ENCODE measurements at regions not wholly inside any gene's neighbourhood (a gene's known extent, or its start where the extent isn't known, plus 50 kb on each side); places are given as distances from the start of the nearest gene placed in this dataset.

DNA sequence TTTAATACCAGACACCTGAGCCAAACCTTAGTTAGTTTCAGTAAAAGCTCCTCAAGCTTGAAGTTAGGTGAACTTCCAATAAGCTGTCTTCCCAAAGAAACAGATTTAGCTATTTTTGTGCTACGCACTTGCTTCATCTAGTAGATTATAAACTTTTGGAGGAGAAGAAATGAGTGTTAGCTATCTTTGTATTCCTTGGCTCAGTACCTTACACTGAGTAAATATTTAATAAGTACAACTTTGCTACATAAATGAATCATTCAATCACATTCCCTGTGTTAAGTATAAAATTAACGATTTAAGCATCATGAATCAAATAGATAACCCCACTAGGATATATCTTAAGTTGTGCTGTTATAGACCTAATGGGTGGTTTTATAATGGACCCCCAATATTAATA, 307.0 kb downstream of the PCNX1 start:
- FAIRE-seq (no peak), DNase-seq (no peak)
- intact Hi-C loops (cut with DNase I): no loop called here
- peaks cover 0 to 7% (median 0%) of the 10 kb centered on the region in 3 donors for H3K9me3 ChIP-seq (ENCODE audit: control insufficient read depth in 2 of 3, insufficient read depth in 1 of 3, low read length in 3 of 3)
- no peaks in the 10 kb centered on the region for H3K36me3 ChIP-seq (ENCODE audit: control insufficient read depth in 2 of 3, insufficient read depth in 3 of 3, low read length in 3 of 3)
- no peaks in the 10 kb centered on the region for H3K27me3 ChIP-seq (ENCODE audit: control insufficient read depth, insufficient read depth, low read length)
- peaks cover 0 to 7% (median 0%) of the 10 kb centered on the region in 3 donors for H3K4me1 ChIP-seq (ENCODE audit: control insufficient read depth in 2 of 3, insufficient read depth in 2 of 3, low read depth in 1 of 3, low read length in 3 of 3)
- H3K4me3 ChIP-seq (ENCODE audit: low read length in 3 of 3): no peak overlapping the region
- H3K27ac ChIP-seq (ENCODE audit: low read depth in 2 of 2, low read length in 2 of 2): no peak overlapping the region
- H3K9ac ChIP-seq (ENCODE audit: low read length in 3 of 3): no peak overlapping the region
- TF ChIP-seq, protein P1, sequence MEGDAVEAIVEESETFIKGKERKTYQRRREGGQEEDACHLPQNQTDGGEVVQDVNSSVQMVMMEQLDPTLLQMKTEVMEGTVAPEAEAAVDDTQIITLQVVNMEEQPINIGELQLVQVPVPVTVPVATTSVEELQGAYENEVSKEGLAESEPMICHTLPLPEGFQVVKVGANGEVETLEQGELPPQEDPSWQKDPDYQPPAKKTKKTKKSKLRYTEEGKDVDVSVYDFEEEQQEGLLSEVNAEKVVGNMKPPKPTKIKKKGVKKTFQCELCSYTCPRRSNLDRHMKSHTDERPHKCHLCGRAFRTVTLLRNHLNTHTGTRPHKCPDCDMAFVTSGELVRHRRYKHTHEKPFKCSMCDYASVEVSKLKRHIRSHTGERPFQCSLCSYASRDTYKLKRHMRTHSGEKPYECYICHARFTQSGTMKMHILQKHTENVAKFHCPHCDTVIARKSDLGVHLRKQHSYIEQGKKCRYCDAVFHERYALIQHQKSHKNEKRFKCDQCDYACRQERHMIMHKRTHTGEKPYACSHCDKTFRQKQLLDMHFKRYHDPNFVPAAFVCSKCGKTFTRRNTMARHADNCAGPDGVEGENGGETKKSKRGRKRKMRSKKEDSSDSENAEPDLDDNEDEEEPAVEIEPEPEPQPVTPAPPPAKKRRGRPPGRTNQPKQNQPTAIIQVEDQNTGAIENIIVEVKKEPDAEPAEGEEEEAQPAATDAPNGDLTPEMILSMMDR (IDR thresholded peaks at IDR 0.05; ENCODE audit: borderline replicate concordance, extremely low read depth, insufficient read depth): no peak

DNA sequence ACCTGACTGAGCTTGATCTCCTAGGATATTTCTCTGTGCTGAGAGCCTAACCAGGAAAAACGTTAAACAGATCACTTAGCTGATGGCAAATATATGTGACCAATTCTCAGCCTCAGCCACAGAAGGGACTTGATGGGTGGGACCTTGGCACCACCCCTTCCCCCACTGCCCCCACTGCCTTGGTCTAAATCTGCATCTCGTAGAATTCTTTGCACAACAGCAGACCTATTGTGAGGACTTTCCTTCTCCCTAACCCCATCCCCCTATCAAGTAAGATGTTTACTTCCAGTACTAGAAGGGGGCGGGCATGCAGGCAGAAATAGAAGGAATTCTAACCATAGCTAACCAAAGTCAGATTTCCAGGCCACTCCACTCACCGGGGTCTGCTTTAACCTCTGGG, 313.2 kb downstream of the PCNX1 start:
- Histone ChIP-seq H3K27ac (ENCODE audit: low read depth in 2 of 2, low read length in 2 of 2) (no peak overlapping the region), H3K9ac (ENCODE audit: low read length in 3 of 3) (no peak overlapping the region), H3K27me3 (ENCODE audit: control insufficient read depth, insufficient read depth, low read length) (no peaks in the 10 kb centered on the region), H3K4me3 (ENCODE audit: low read length in 3 of 3) (no peak overlapping the region), H3K36me3 (ENCODE audit: control insufficient read depth in 2 of 3, insufficient read depth in 3 of 3, low read length in 3 of 3) (no peaks in the 10 kb centered on the region), H3K4me1 (ENCODE audit: control insufficient read depth in 2 of 3, insufficient read depth in 2 of 3, low read depth in 1 of 3, low read length in 3 of 3) (no peaks in the 10 kb centered on the region), H3K9me3 (ENCODE audit: control insufficient read depth in 2 of 3, insufficient read depth in 1 of 3, low read length in 3 of 3) (peaks cover 0 to 7% (median 0%) of the 10 kb centered on the region in 3 donors)
- TF ChIP-seq, protein P1 (IDR thresholded peaks at IDR 0.05; ENCODE audit: borderline replicate concordance, extremely low read depth, insufficient read depth): no peak
- no peak for FAIRE-seq
- intact Hi-C loops (cut with DNase I): no loop called here
- no peak for DNase-seq

DNA sequence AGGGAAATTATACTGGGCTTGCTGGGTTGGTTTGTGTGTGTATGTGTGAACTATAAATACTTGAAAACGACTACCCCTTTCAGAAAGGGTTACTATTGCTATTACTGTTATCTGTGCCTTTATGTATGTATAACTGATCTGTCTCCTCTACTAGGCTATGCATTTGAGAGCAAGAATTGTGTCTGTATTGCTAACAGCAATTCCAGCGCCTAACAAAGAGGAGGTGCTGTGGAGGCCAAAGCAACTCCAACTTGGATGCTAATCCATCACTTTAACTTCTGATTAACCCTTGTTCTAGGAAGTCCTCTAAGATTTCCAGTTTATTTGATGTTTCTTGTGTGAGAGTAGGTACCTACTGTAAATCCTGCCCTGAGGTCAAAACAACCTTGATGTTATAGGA, 313.9 kb downstream of the PCNX1 start:
- intact Hi-C loops (cut with DNase I): no loop called here
- TF ChIP-seq, protein P1 (IDR thresholded peaks at IDR 0.05; ENCODE audit: borderline replicate concordance, extremely low read depth, insufficient read depth): no peak
- H3K27me3 ChIP-seq (ENCODE audit: control insufficient read depth, insufficient read depth, low read length): no peaks in the 10 kb centered on the region
- no peaks in the 10 kb centered on the region for H3K4me1 ChIP-seq (ENCODE audit: control insufficient read depth in 2 of 3, insufficient read depth in 2 of 3, low read depth in 1 of 3, low read length in 3 of 3)
- H3K4me3 ChIP-seq (ENCODE audit: low read length in 3 of 3): no peak overlapping the region
- DNase-seq (no peak), FAIRE-seq (no peak)
- peaks cover 0 to 7% (median 0%) of the 10 kb centered on the region in 3 donors for H3K9me3 ChIP-seq (ENCODE audit: control insufficient read depth in 2 of 3, insufficient read depth in 1 of 3, low read length in 3 of 3)
- H3K9ac ChIP-seq (ENCODE audit: low read length in 3 of 3): no peak overlapping the region
- H3K36me3 ChIP-seq (ENCODE audit: control insufficient read depth in 2 of 3, insufficient read depth in 3 of 3, low read length in 3 of 3): no peaks in the 10 kb centered on the region
- no peak overlapping the region for H3K27ac ChIP-seq (ENCODE audit: low read depth in 2 of 2, low read length in 2 of 2)

DNA sequence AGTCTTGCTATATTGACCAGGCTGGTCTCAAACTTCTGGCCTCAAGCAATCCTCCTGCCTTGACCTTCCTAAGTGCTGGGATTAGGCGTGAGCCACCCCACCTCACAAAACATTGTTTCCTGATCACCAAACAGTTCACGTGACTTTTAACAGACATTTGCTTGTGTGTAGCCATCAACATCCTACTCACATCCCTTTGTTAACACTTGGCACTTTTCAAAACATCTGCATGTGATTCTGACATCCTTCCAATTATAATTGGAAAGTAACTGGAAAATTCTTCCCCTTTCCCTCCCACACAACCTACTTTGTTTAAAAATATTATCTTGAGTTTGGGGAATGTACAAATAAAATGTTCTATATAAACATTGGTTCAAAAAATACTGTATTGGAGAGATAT, 317.9 kb downstream of the PCNX1 start:
- H3K27ac ChIP-seq (ENCODE audit: low read depth in 2 of 2, low read length in 2 of 2): no peak overlapping the region
- no peaks in the 10 kb centered on the region for H3K9me3 ChIP-seq (ENCODE audit: control insufficient read depth in 2 of 3, insufficient read depth in 1 of 3, low read length in 3 of 3)
- H3K9ac ChIP-seq (ENCODE audit: low read length in 3 of 3): no peak overlapping the region
- TF ChIP-seq, protein P1 (IDR thresholded peaks at IDR 0.05; ENCODE audit: borderline replicate concordance, extremely low read depth, insufficient read depth): no peak
- no peak for FAIRE-seq
- no peak for DNase-seq
- H3K36me3 ChIP-seq (ENCODE audit: control insufficient read depth in 2 of 3, insufficient read depth in 3 of 3, low read length in 3 of 3): no peaks in the 10 kb centered on the region
- H3K4me3 ChIP-seq (ENCODE audit: low read length in 3 of 3): no peak overlapping the region
- intact Hi-C loops (cut with DNase I): no loop called here
- H3K27me3 ChIP-seq (ENCODE audit: control insufficient read depth, insufficient read depth, low read length): no peaks in the 10 kb centered on the region
- H3K4me1 ChIP-seq (ENCODE audit: control insufficient read depth in 2 of 3, insufficient read depth in 2 of 3, low read depth in 1 of 3, low read length in 3 of 3): no peaks in the 10 kb centered on the region

Measured in kidney (tissue), 13 donors.